WTC11 (cell line): ENCODE measurements at regions not wholly inside any gene's neighbourhood (a gene's known extent, or its start where the extent isn't known, plus 50 kb on each side); places are given as distances from the start of the nearest gene placed in this dataset.

Experiments used
- ATAC-seq: fragments of 200-7000 bp; cut with Tn5 transposase; 2 replicates; pipeline ENCODE4 v1.10.0; 2021; ENCODE audit warnings: mild to moderate bottlenecking, moderate library complexity
- CTCF ChIA-PET: fragments of 300-600 bp; sonication (Branson Sonifier 250); formaldehyde crosslinking; loops from one replicate; lab custom pipeline; 2021; ENCODE audit warnings: antibody characterized with exemption; lab: Charles Lee
- POLR2A ChIA-PET: fragments of 350-600 bp; sonication (Branson Sonifier 250); formaldehyde crosslinking; loops from one replicate; lab custom pipeline; 2021; ENCODE audit warnings: antibody characterized with exemption; lab: Charles Lee
- DNase-seq: peaks from one replicate; pipeline ENCODE4 v3.0.0; 2021; ENCODE audit warnings: low spot score
- H3K27ac Mint-ChIP-seq: 2 replicates; pipeline ENCODE4 v1.8.0; 2021; ENCODE audit warnings: mixed read lengths
- H3K27me3 Mint-ChIP-seq: 2 replicates; pipeline ENCODE4 v1.8.0; 2021; ENCODE audit warnings: low read depth, mild to moderate bottlenecking, moderate library complexity, mixed read lengths
- H3K36me3 Mint-ChIP-seq: 2 replicates; pipeline ENCODE4 v1.8.0; 2021; ENCODE audit warnings: mixed read lengths
- H3K4me1 Mint-ChIP-seq: 2 replicates; pipeline ENCODE4 v1.8.0; 2022; ENCODE audit warnings: mixed read lengths
- H3K4me3 Mint-ChIP-seq: 2 replicates; pipeline ENCODE4 v1.8.0; 2021; ENCODE audit warnings: mild to moderate bottlenecking, moderate library complexity, mixed read lengths
- H3K9me3 Mint-ChIP-seq: 2 replicates; pipeline ENCODE4 v1.8.0; 2021; ENCODE audit warnings: mixed read lengths
- AR ChIP-seq: fragments of 250-450 bp; sonication (Bioruptor Pico); IDR thresholded peaks from 2 replicates; pipeline ENCODE4 v1.9.0; 2021; ENCODE audit warnings: mild to moderate bottlenecking
- ATF2 ChIP-seq: sonication (generic); formaldehyde crosslinking; IDR thresholded peaks from 2 replicates; pipeline ENCODE4 v1.8.1; 2022; ENCODE audit warnings: low read depth, missing genetic modification reagents, borderline replicate concordance
- CDX4 ChIP-seq: fragments of 250-450 bp; sonication (Bioruptor Pico); IDR thresholded peaks from 2 replicates; pipeline ENCODE4 v1.9.0; 2021; ENCODE audit warnings: moderate library complexity, mild to moderate bottlenecking, inconsistent platforms, borderline replicate concordance
- E2F1 ChIP-seq: sonication (generic); formaldehyde crosslinking; IDR thresholded peaks from 2 replicates; pipeline ENCODE4 v1.8.0; 2022; ENCODE audit warnings: mild to moderate bottlenecking, missing genetic modification reagents
- ELF4 ChIP-seq: sonication (generic); formaldehyde crosslinking; IDR thresholded peaks from 2 replicates; pipeline ENCODE4 v1.8.1; 2022; ENCODE audit warnings: low read depth, mild to moderate bottlenecking, moderate library complexity, missing genetic modification reagents
- ERG ChIP-seq: fragments of 250-450 bp; sonication (Bioruptor Pico); IDR thresholded peaks from 2 replicates; pipeline ENCODE4 v1.8.0; 2021; ENCODE audit warnings: mild to moderate bottlenecking
- ETV6 ChIP-seq: sonication (generic); formaldehyde crosslinking; IDR thresholded peaks from 2 replicates; pipeline ENCODE4 v1.8.1; 2022; ENCODE audit warnings: mild to moderate bottlenecking, missing genetic modification reagents
- FOXP1 ChIP-seq: sonication (generic); formaldehyde crosslinking; IDR thresholded peaks from 2 replicates; pipeline ENCODE4 v1.8.0; 2022; ENCODE audit warnings: missing genetic modification reagents, mild to moderate bottlenecking, moderate library complexity, borderline replicate concordance
- NFYB ChIP-seq: sonication (generic); formaldehyde crosslinking; conservative IDR thresholded peaks from 2 replicates; pipeline ENCODE4 v1.8.0; 2022; ENCODE audit warnings: low read depth, missing genetic modification reagents
- NR2C2 ChIP-seq: sonication (generic); formaldehyde crosslinking; IDR thresholded peaks from 2 replicates; pipeline ENCODE4 v1.8.0; 2022; ENCODE audit warnings: mild to moderate bottlenecking, missing genetic modification reagents
- PRDM15 ChIP-seq: sonication (generic); formaldehyde crosslinking; IDR thresholded peaks from 2 replicates; pipeline ENCODE4 v1.8.0; 2022; ENCODE audit warnings: missing genetic modification reagents
- SMAD4 ChIP-seq: sonication (generic); formaldehyde crosslinking; IDR thresholded peaks from 2 replicates; pipeline ENCODE4 v1.8.0; 2022; ENCODE audit warnings: mild to moderate bottlenecking, missing genetic modification reagents
- TEAD4 ChIP-seq: sonication (generic); formaldehyde crosslinking; IDR thresholded peaks from 2 replicates; pipeline ENCODE4 v1.8.0; 2022; ENCODE audit warnings: mild to moderate bottlenecking, missing genetic modification reagents
- ZNF219 ChIP-seq: sonication (generic); formaldehyde crosslinking; IDR thresholded peaks from 2 replicates; pipeline ENCODE4 v1.8.0; 2023; ENCODE audit warnings: missing genetic modification reagents, mild to moderate bottlenecking, borderline replicate concordance
- TF ChIP-seq, protein P1 (sequence below): fragments of 250-450 bp; sonication (Bioruptor Pico); conservative IDR thresholded peaks from 2 replicates; pipeline ENCODE4 v1.9.0; 2021; ENCODE audit warnings: mild to moderate bottlenecking
- TF ChIP-seq, protein P2 (sequence below): sonication (generic); formaldehyde crosslinking; IDR thresholded peaks from 2 replicates; pipeline ENCODE4 v1.8.1; 2022; ENCODE audit warnings: missing genetic modification reagents, borderline replicate concordance

- no peak overlapping the region for H3K27ac Mint-ChIP-seq
- no peaks in the 10 kb centered on the region for H3K36me3 Mint-ChIP-seq
- peaks cover 25% of the 10 kb centered on the region for H3K27me3 Mint-ChIP-seq
- ChIA-PET POLR2A (no interaction called here), CTCF (no interaction called here)
- H3K4me1 Mint-ChIP-seq: no peaks in the 10 kb centered on the region
- TF ChIP-seq ETV6 (CRISPR knock-in tag) (no peak), PRDM15 (no peak), TEAD4 (no peak), ATF2 (CRISPR knock-in tag) (no peak), ERG (CRISPR knock-in tag) (no peak), SMAD4 (CRISPR knock-in tag) (no peak), ELF4 (CRISPR knock-in tag) (no peak), NFYB (CRISPR knock-in tag) (no peak), ZNF219 (CRISPR knock-in tag) (no peak), E2F1 (CRISPR knock-in tag) (no peak)
- TF ChIP-seq, protein P1, sequence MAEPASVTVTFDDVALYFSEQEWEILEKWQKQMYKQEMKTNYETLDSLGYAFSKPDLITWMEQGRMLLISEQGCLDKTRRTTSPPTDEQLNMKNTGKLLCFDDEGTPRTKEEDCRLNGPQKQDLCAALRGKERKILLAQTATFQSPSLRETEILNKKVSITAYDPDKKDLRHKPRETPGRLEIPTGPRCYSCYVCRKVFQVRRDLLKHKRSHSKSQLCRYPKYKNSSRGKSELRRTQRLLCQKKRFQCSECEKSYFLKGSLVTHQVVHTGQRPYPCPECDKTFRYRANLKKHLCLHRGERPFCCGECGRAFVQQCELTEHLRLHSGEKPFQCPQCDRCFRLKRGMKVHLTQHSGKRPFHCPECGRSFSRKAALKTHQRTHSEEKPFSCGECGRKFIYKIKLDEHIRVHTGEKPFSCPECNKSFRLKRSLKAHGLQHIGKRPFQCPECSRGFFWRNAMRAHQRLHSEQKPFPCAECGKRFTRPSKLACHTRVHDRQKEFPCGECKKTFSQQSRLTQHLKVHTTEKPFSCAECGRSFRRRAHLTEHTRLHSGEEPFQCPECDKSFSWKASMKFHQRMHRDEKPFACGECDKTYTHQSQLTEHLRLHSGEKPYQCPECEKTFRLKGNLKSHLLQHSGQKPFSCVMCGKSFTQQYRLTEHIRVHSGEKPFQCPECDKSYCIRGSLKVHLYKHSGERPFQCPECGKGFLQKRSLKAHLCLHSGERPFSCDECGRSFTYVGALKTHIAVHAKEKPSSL: no peak
- ATAC-seq (no peak), DNase-seq (no peak)
- H3K9me3 Mint-ChIP-seq: no peaks in the 10 kb centered on the region
- no peak overlapping the region for H3K4me3 Mint-ChIP-seq
Observed at GRCh38 chr18:37630334-37630733, 64.7 kb upstream of the CELF4 start.

- ATAC-seq (no peak), DNase-seq (no peak)
- Mint-ChIP-seq H3K27ac (no peak overlapping the region), H3K9me3 (no peaks in the 10 kb centered on the region), H3K4me1 (no peaks in the 10 kb centered on the region), H3K27me3 (peaks cover 20% of the 10 kb centered on the region), H3K36me3 (no peaks in the 10 kb centered on the region), H3K4me3 (no peak overlapping the region)
- CTCF ChIA-PET: no interaction called here
- POLR2A ChIA-PET: no interaction called here
- TF ChIP-seq AR (CRISPR knock-in tag): no peak
- no peak for TF ChIP-seq NR2C2 (CRISPR knock-in tag)
- no peak for TF ChIP-seq FOXP1
- TF ChIP-seq, protein P2, sequence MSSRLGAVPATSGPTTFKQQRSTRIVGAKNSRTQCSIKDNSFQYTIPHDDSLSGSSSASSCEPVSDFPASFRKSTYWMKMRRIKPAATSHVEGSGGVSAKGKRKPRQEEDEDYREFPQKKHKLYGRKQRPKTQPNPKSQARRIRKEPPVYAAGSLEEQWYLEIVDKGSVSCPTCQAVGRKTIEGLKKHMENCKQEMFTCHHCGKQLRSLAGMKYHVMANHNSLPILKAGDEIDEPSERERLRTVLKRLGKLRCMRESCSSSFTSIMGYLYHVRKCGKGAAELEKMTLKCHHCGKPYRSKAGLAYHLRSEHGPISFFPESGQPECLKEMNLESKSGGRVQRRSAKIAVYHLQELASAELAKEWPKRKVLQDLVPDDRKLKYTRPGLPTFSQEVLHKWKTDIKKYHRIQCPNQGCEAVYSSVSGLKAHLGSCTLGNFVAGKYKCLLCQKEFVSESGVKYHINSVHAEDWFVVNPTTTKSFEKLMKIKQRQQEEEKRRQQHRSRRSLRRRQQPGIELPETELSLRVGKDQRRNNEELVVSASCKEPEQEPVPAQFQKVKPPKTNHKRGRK (CRISPR knock-in tag): no peak
- TF ChIP-seq, protein P1: no peak
- no peak for TF ChIP-seq CDX4 (CRISPR knock-in tag)
Observed at GRCh38 chr18:37628470-37629220, 63.0 kb upstream of the CELF4 start.
